ENCODE measurements at regions not wholly inside any gene's neighbourhood (a gene's known extent, or its start where the extent isn't known, plus 50 kb on each side); places are given as distances from the start of the nearest gene placed in this dataset.
"Not testable (repeated sequence)": the region's sequence is repeated elsewhere in the genome, so short reads cannot be mapped to it uniquely, and the experiment has no call there.

DNA sequence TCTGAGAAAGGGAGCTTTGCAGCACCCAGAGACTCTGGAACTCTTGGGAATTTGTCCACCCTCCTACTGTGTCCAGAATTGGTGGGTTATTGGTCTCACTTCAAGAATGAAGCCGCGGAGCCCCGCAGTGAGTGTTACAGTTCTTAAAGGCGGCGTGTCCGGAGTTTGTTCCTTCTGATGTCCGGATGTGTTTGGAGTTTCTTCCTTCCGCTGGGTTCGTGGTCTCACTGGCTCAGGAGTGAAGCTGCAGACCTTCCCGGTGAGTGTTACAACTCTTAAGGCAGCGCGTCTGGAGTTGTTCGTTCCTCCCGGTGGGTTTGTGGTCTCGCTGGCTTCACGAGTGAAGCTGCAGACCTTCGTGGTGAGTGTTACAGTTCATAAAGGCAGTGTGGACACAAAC, 824.7 kb downstream of the LRRTM4 start:
- not testable (repeated sequence) for DNase-seq

DNA sequence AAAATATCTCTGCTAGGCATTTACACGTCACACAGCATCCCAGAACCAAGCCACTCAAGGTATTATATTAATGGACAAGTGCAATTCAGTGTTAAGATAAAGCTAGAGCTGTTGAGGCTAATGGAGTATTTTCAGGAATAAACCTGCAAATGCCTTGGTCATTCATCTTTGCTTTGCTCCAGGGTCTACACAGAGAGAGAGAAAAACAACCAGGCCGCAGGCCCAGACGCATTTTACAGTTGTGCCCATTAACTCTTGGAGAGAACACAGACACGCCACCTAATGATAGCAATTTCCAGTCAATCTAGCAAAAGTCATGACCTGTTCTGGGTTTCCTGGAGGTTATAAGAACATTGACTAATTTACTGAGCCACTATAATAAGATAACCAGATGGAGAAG, 829.3 kb downstream of the LRRTM4 start:
- no peak for DNase-seq

DNA sequence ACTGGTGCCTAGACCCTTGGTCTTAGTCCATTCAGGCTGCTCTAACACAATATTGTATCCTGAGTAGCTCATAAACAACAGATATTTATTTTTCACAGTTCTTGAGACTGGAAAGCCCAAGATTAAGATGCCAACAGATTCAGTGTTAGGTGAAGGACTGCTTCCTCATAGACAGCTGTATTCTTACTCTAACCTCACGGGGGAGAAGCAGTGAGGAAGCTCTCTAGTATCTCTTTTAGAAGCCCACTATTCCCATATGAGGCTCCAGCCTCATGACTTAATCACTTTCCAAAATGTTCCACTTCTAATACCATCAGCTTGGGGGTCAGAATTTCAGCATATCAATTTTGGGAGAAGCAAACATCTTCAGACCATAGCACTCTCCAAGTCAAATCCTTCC, 833.4 kb downstream of the LRRTM4 start:
- no peak for DNase-seq

DNA sequence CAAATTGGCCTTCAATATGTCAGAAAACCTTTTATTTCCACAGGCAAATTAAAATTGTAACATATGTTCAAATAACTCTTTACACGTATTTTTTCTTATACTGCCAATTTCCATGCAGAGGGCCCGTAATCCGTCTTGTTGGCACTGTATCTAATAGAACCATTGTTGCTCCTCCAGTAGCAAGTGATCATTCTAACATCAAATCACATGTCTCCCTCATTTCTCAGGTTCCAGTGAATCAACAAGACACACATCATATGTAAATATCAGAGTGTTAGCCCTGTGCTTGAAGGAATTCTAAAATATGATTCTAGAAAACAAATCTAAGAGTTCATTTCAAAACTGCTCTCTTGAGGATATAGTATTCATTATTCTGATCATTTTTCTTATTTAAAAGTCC, 834.3 kb downstream of the LRRTM4 start:
- DNase-seq, result no peak

DNA sequence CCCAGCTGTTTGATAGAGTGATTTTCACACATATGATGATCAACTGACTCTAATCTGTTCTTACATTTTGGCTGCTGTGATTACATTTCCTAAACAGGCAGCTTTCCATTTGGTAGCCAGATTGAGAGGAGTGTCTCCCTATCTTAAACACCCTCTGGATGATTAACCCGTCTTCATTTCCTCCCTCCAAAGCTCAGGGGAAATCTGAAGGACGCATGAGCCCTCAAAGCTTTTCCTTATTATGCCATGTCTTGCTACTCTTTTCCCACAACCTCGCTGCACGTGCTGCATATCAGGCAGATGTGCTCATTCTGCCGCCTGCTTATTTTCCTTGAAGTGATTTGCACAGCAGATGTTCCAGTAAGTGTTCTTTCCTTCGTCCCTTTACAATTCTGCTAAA, 837.4 kb downstream of the LRRTM4 start:
- DNase-seq, result no peak

DNA sequence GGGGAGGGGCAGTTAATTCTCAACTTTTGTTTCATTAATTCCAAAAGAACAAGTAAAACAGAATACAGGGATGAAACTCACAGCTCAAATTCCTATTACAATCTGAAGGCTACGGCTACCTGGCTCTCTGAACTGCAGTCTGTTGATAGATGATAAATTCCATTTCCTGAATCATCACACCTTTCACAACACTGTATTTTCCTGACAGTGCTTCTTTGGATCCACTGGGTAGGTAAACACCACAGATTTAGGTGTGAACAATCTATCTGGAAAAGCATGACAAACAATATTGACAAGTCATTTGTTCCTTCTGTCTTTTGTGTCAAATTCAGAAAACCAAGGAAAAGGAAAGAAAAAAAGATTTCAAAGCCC, 843.2 kb downstream of the LRRTM4 start:
- DNase-seq, result no peak

DNA sequence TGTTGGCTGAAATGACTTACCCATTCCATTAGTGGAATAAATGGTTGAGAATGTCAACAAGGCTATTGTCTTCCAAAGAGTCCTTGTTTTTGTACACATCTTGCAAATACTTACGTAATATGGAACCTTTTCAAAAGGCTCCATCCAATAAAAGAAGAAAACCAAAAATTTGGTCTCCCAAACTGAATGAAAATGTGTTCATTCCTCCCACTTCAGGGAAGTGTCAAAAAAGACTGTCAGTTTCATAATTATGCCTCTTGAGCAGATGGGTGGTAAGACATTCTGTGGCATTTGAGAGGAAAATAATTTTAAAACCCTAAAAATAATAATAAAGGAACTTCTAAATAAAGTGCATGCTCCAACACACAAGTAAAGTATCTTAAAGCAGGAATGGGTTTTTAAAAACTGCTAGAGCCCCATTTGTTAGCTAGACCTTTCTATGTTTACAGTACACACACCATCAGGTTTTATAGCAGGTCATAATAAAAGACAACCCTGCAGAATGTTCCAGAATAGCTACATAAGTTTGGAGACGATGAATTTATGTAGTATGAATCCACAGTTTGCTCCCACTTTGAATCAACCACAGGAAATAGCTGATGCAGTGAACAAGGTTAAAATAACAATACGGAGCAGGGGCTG, 843.7 kb downstream of the LRRTM4 start:
- DNase-seq, result no peak

DNA sequence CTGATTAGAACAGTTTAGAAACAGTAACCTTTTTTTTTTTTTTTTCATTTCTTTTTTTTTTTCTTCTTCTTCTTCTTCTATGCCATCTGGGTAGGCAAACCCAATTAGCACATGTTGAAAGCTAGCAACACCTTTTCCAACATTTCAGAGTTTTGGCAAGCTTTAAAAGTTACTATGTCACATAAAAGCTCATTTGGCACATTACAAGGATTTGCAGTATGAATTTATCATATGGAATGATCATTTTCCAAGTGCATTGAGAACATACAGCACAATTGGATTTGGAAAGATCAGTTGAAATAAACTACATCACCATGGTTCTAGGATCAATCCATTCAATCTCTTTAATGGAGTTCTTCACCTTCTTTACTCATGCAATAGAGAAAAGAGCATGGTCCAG, 847.0 kb downstream of the LRRTM4 start:
- DNase-seq, result no peak

DNA sequence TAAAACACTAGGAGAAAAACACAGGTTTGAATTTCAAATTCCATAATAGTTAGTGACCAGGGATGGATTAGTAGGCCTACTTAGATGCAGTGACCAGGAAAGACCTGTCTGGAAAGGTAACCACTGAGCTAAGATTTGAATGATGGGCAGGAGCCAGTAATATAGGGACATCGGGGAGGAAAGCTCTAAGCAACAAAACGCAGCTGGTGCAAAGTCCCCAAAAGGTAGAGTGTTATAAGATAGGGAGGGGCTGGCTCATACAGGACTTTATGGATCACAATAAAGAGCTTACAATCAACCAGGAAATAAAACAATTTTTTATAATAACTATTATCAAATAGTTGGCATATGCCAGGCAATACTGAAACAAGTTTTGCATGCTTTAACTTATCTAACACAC, 849.4 kb downstream of the LRRTM4 start:
- DNase-seq, result no peak

DNA sequence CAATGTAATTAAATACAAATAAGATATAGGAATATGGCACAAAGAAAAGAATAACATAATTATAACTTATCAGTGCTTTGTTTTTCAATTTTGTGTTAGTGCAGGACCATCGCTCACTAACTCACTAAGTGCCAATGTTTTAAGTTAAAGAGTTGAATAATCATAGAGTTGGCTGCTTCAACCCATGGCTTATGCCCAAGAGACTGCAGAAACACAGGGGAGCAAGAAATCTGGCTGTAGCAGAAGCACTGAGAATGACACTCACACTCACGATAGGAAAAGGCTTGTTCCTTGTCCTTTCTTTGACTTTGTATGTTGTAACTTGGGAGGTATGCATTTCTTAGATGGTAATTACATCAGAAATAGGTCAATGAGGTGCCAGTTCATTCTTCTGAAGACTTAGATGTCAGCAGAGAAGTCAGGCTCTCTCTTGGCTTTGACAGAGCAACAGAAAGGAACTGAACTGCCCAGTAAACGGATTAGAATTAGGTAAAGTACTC, 852.2 kb downstream of the LRRTM4 start:
- no peak for DNase-seq

DNA sequence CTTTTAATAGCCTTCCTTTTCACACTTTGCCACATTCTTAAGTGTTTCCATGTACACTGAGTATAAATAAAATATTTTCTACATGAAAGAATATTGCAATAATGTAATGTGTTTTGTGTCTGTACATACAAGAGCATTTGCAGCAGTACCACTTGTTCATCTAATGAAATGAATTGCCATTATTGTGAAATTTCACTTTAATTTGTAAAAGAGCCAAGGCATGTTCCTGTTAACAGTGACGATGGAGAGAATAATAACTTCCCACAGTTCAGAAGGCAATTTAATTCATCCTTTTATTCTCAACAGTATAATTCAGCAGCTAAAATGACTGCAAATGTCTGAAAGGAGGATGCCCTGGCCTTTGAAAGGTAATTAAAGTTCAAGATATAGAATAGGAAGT, 853.9 kb downstream of the LRRTM4 start:
- DNase-seq, result no peak

DNA sequence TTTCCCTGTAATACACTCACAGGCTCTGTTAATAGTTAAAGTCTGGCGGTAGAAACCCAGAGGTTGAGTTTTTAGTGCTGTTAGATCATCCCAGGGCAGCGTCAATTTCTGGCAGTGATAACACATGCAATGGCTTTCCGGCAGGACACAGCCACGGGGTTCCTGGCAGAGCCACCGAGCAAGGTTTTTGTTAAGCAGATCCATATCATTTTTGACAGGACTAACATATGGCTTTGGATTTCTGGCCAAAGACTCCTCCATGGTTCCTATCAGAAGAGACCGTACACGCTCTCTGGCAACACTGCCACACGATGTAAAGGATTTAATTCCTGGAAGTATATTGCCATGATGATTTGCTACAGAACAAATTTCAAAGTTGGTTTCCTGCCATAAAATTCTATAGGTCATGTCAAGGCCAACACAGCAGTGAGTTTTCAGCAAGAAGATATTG, 854.3 kb downstream of the LRRTM4 start:
- no peak for DNase-seq

DNA sequence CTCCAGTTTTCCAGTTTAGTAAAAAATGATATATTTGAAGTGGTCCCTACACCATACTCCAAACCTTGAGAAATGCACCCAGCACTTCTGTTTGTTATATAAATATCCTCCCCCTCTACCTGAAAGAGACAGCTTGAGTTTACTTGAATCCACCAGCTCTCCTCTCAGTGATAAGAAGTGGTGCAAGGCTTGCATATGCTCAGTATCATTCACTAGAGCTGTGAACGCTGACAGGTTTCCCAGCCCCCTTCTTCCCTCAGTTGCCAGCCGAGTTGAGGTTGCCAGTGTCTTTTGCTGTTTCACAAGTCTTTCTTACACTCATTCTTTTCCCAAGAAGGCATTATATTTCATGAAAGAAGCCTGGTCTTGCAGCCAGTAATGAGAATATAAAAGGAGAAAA, 880.0 kb downstream of the LRRTM4 start:
- DNase-seq, result no peak

DNA sequence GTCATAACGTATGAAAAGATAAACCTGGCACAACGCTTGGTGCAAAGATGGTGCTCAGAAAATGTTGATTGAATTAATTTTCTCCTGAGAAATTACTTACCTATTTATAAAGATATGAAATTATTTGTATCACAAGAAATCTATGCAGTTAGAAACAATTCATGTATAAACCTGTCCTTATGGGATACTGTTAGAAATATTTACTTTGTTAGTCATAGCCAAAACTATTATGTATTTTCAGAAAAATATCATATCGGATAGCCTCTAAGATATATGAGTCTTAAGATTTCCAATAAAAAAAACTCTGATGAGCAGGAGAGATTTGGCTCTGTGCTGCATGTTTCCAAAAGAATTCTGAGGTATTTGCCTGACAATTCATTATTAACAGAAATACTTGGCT, 880.7 kb downstream of the LRRTM4 start:
- no peak for DNase-seq

DNA sequence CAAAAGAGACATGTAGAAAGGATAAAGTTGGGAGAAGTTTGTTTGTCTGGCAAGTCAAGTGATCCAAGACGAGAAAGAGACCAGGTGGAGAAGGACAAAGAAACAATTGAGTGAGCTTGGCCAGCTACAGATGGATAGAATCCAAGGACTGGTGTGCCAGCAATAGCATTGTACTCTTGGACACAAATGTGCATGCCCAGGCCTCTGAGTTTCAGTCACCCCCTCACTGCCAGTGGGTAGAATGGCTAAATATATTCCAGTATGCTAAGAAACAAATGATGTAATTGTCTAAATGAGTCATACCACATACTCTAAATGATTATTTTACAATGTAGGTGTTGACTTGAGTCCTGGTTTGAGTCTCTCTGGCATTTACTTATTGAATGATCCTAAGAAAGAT, 881.3 kb downstream of the LRRTM4 start:
- no peak for DNase-seq

DNA sequence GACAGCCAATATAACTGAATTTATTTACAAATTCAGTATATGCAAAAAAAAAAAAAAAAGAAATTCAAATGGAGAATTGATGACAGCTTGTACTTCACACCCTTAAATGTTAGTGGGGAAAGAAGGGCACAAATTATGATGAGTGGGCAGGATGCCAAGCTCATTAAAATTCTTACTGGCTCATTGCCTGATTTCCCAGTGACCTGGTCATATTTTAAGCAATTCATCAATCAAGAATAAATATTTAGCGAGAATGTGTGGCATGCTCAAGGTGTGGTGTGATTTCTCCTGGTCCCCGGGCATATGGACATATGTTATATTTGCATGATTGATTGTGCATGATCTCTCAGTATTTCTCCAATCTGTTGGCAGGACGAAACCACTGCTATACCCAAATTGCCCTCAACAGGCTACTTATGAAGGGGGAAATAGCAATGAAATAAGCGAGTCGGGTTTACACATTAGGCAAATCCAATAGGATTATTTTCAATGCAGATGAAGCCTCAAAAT, 883.0 kb downstream of the LRRTM4 start:
- no peak for DNase-seq

DNA sequence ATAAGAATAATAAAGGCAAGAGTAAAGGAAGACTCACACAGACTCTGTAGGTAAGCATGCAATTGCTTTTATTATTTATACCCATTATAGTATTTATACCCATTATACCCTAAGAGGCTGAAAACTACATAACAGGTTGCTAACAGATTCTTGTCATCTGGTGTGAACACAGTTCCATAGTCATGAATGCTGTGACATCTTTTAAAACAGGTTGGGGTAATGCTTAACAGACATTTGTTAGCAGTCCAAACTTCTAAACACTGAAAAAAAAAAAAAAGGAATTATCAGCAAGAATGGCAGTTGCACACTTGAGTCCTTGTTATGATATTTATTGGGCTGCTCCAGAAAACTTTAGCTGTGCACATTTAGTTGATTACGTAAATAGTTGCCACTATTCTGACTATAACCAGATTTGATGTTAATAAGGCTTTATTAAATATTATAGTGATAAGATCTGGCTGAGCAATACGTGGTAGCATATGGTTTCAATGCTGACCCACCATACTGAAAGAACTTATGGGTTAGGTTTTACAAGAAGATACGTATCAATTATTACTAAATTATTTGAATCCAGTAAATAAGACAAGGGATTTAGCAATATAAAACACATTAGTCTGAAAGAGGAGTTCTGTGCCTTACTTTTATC, 888.8 kb downstream of the LRRTM4 start:
- no peak for DNase-seq

DNA sequence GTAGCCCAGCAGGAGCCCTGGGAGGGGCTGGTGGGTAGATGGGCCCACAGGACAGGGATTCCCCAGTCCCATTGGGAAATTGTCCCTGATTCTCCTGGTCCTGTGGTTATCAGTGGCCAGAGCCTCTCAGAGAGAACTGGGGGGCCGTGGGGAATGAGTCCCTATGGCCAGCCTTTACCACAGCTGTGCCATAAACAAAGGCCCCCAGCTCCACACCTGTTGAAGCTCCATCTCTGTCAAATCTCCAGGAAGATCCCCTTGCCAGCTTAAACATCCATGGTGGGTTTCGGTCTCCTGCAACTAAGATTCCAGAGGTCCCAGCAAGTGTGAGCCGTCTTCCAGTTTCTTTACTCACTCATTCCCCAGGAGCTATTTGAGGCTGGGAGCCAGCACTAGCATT, 897.1 kb downstream of the LRRTM4 start:
- DNase-seq, result no peak

DNA sequence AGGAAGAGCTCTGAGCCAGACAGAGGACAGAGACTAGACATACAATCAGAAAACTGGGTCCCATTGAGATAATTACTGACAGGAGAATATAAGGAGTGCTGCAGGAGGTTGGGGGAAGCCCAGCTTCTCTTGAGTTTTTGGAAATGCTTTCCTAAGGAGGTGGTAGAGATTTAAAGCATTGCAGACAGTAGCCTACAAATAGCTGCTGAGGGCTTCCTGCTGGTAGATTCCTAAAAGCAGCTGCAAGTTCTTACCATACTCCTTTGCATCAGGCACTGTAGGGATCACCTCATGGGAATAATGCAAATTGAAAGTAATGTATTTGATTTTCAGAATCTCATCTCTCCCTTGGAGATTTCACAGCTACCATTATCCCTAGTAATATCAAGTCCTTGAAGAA, 902.6 kb upstream of the GCFC2 start:
- no peak for DNase-seq

DNA sequence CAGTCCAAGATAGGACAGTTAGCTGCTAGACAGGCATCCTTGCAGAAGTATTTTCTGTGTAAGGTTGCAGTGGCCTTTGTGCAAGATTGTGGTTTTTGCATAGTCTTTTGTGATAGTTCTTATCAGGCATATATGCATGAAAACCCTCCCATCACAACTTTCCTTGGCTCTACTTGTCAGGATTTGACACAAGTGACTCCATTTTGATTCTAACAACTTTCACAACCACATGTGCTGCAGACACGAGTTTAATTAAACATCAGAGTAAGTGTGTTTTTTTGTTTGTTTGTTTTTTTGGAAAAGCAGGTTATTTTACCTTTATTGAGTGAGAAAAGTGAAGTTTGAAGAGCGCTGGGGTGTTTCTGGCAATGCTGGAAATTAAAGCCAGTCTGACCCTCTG, 902.0 kb upstream of the GCFC2 start:
- no peak for DNase-seq

DNA sequence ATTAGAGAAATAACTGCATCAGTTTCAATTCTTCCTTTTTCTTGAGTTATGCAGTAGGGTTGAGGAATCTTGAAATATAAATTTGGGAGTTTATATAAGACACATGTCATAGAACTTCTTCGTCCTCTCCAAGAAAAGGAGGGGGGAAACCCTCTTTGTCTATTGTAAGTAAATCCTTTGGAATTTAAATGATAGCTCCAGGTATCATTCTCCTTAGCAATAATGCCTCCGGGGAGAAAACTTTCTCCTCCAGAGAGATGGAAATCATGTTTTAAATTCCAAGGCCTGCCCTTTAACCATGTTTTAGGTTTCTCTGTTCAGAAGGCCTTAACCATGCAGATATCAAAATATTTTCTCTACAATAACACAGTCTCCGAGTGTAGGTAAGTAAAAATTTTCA, 899.7 kb upstream of the GCFC2 start:
- DNase-seq, result no peak

DNA sequence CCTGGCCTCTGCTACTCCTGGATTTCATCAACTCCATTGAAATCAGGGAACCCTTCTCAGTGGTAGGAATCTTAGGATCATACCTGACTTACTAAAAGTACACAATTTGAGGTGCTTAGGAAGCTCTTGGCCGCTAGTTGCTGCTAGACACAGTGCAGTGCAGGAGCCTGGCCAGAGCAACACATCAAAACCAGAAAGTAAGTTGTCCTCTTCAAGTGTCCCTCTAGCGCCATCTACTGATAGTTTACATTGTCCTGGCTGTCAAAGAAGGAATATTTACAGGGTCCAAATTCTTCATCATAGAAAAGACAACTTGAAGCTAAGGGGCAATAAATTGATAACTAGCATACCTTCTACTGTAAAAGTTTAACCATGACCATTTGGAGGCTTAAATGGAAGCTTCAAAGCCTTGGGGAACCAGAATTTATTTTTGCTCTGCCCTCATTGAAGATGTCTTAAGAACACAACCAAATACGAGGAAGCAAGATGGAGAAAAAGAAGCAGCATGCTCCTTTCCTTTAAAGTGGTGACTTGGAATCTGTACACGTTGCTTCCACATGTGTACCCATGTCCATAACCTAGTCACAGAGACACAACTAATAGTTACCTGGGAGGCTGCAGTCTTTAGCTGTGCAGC, 889.1 kb upstream of the GCFC2 start:
- DNase-seq, result peak; percentile 54

DNA sequence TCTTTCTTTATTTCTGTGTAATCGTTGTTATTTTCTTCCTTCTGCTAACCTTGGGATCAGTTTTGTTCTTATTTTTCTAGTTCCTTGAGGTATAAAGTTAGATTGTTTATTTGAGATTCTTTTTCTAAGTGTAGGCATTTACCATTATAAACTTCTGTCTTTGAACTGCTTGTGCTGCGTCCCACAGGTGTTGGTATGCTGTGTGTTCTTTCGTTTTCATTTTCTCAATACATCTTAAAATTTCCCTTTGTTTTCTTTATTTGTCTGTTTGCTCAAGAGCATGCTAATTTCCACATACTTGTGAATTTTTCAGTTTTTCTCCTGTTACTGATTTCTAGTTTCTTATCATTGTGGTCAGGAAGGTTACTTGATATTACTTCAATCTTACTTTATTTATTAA, 873.8 kb upstream of the GCFC2 start:
- DNase-seq, result no peak

DNA sequence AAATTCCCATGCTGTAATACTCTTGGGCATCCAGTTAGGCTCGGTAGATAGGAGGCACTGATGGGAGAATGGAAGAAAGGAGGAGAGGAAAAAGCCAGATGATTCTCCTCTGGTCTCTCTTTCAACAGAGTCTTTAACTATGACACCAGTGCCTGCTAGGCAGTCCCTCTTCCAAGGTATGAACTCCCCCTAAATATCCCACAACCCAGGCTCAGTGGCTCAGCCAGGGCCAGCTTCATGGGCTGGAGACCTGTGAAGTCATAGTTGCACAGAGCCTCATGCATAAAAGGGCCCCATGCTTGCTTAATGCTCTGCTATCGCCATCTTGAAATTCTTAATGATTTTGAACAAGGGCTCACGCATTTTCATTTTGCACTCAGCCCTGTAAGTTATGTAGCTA, 869.2 kb upstream of the GCFC2 start:
- no peak for DNase-seq

Data from NCI-H1436 treated with DMSO at 0.1 percent for 48 hours (cell line).